GM12878 (cell line): ENCODE measurements at regions not wholly inside any gene's neighbourhood (a gene's known extent, or its start where the extent isn't known, plus 50 kb on each side); places are given as distances from the start of the nearest gene placed in this dataset.

ENCODE experiments used
- ASH2L ChIP-seq: fragments of 300-600, 200-600 bp; sonication (generic); IDR thresholded peaks from 2 replicates; pipeline ENCODE4 v1.6.1; 2017; ENCODE audit warnings: low read depth, mild to moderate bottlenecking, borderline replicate concordance
- BCL3 ChIP-seq: IDR thresholded peaks from 2 replicates; pipeline ENCODE4 v1.6.1; 2011; ENCODE audit warnings: borderline replicate concordance, low read depth, mild to moderate bottlenecking, moderate library complexity, low read length; ENCODE audit not compliant: insufficient read depth, poor library complexity, severe bottlenecking
- BHLHE40 ChIP-seq, 2 experiments: fragments of 450-650 bp in 1 of 2; IDR thresholded peaks; 2 replicates each; pipeline ENCODE4 v1.6.1; 2011 to 2017; ENCODE audit warnings: low read depth in 2 of 2, borderline replicate concordance in 1 of 2, improper control_type of control experiment in 1 of 2, low read length in 1 of 2, mild to moderate bottlenecking in 1 of 2
- BMI1 ChIP-seq: fragments of 450-650 bp; IDR thresholded peaks from 2 replicates; pipeline ENCODE4 v1.6.1; 2016; ENCODE audit warnings: mild to moderate bottlenecking, moderate library complexity, borderline replicate concordance
- EED ChIP-seq: sonication (generic); IDR thresholded peaks from 2 replicates; pipeline ENCODE4 v1.6.1; 2016; ENCODE audit warnings: antibody characterized with exemption, low read depth
- ELK1 ChIP-seq: IDR thresholded peaks from 2 replicates; pipeline ENCODE4 v1.6.1; 2012; ENCODE audit warnings: low read depth, low read length, improper control_type of control experiment
- HCFC1 ChIP-seq: fragments of 150-350 bp; IDR thresholded peaks from 2 replicates; pipeline ENCODE4 v1.6.1; 2014; ENCODE audit warnings: low read length
- HSF1 ChIP-seq: fragments of 150-350 bp; IDR thresholded peaks from 2 replicates; pipeline ENCODE4 v1.6.1; 2014; ENCODE audit warnings: mild to moderate bottlenecking, low read depth, low read length
- JUNB ChIP-seq: IDR thresholded peaks from 2 replicates; pipeline ENCODE4 v1.6.1; 2016; ENCODE audit warnings: antibody characterized with exemption, mild to moderate bottlenecking
- MTA2 ChIP-seq: fragments of 450-650 bp; IDR thresholded peaks from 2 replicates; pipeline ENCODE4 v1.6.1; 2016; ENCODE audit warnings: low read depth, mild to moderate bottlenecking, moderate library complexity
- MTA3 ChIP-seq: IDR thresholded peaks from 2 replicates; pipeline ENCODE4 v1.6.1; 2012; ENCODE audit warnings: low read length, inconsistent platforms, borderline replicate concordance
- NBN ChIP-seq: fragments of 450-650 bp; IDR thresholded peaks from 2 replicates; pipeline ENCODE4 v1.6.1; 2016
- NFIC ChIP-seq: IDR thresholded peaks from 2 replicates; pipeline ENCODE4 v1.6.1; 2012; ENCODE audit warnings: low read depth, mild to moderate bottlenecking, inconsistent platforms, low read length, moderate library complexity
- PBX3 ChIP-seq: IDR thresholded peaks from 2 replicates; pipeline ENCODE4 v1.6.1; 2011; ENCODE audit warnings: mild to moderate bottlenecking, low read depth, low read length, moderate library complexity; ENCODE audit not compliant: insufficient replicate concordance
- PML ChIP-seq: IDR thresholded peaks from 2 replicates; pipeline ENCODE4 v1.6.1; 2012; ENCODE audit warnings: low read length, inconsistent platforms
- POLR2AphosphoS2 ChIP-seq: IDR thresholded peaks from 2 replicates; pipeline ENCODE4 v1.6.1; 2011; ENCODE audit warnings: low read depth, mild to moderate bottlenecking, low read length, improper control_type of control experiment, moderate library complexity
- RELB ChIP-seq: fragments of 450-650 bp; IDR thresholded peaks from 2 replicates; pipeline ENCODE4 v1.6.1; 2017; ENCODE audit warnings: low read depth, mild to moderate bottlenecking, moderate library complexity
- RUNX3 ChIP-seq: IDR thresholded peaks from 2 replicates; pipeline ENCODE4 v1.6.1; 2012; ENCODE audit warnings: low read length, inconsistent platforms
- SMARCA5 ChIP-seq: fragments of 450-650 bp; IDR thresholded peaks from 2 replicates; pipeline ENCODE4 v1.6.1; 2017; ENCODE audit warnings: mild to moderate bottlenecking
- SREBF1 ChIP-seq: IDR thresholded peaks from 2 replicates; pipeline ENCODE4 v1.6.1; 2012; ENCODE audit warnings: mild to moderate bottlenecking, low read length
- SREBF2 ChIP-seq: IDR thresholded peaks from 2 replicates; pipeline ENCODE4 v1.6.1; 2012; ENCODE audit warnings: mild to moderate bottlenecking, low read length
- STAT1 ChIP-seq: fragments of 450-650 bp; conservative IDR thresholded peaks from 2 replicates; pipeline ENCODE4 v1.6.1; 2014; ENCODE audit warnings: antibody characterized with exemption, mild to moderate bottlenecking
- TBL1XR1 ChIP-seq: IDR thresholded peaks from 2 replicates; pipeline ENCODE4 v1.6.1; 2012; ENCODE audit warnings: low read depth, low read length, improper control_type of control experiment
- TCF3 ChIP-seq: IDR thresholded peaks from 2 replicates; pipeline ENCODE4 v1.6.1; 2012; ENCODE audit warnings: low read depth, mild to moderate bottlenecking, low read length, borderline replicate concordance; ENCODE audit not compliant: insufficient read depth

- 0 out of 2 replicates have a peak, but pooled peaks have one; percentile 27 for TF ChIP-seq TCF3
- no peak for TF ChIP-seq MTA2
- TF ChIP-seq POLR2AphosphoS2, result 0 out of 2 replicates have a peak, but pooled peaks have one; percentile 44
- peak; percentile 14; the same call in 1 of the 2 replicates for TF ChIP-seq SREBF1
- TF ChIP-seq BCL3, result peak; percentile 27
- TF ChIP-seq BMI1, result no peak
- no peak for TF ChIP-seq ELK1
- TF ChIP-seq HCFC1, result peak; percentile 64
- TF ChIP-seq NFIC, result no peak
- no peak for TF ChIP-seq STAT1
- no peak for TF ChIP-seq SREBF2
- no peak for TF ChIP-seq TBL1XR1
- no peak for TF ChIP-seq PBX3
- no peak for TF ChIP-seq NBN
- no peak for TF ChIP-seq MTA3
- TF ChIP-seq JUNB, result no peak
- no peak for TF ChIP-seq ASH2L
- TF ChIP-seq SMARCA5, result peak; percentile 86
- peak; percentile 43; the same call in 1 of the 2 replicates for TF ChIP-seq RUNX3
- peak; percentile 46; the same call in 1 of the 2 replicates for TF ChIP-seq EED
- TF ChIP-seq HSF1, result no peak
- TF ChIP-seq PML, result peak; percentile 48; the same call in 1 of the 2 replicates
- peak; percentile 70 to 89; a peak in 3 of 4 replicates for TF ChIP-seq BHLHE40 (IDR thresholded peaks at IDR 0.05; ENCODE audit: borderline replicate concordance in 1 of 2, low read depth in 2 of 2, low read length in 1 of 2)
- TF ChIP-seq RELB, result no peak
Measured at GRCh38 chr7:149624419-149625339, 127.1 kb upstream of the ZNF746 start (continued).
